Neural crest cell (in vitro differentiated cells): ENCODE measurements at regions not wholly inside any gene's neighbourhood (a gene's known extent, or its start where the extent isn't known, plus 50 kb on each side); places are given as distances from the start of the nearest gene placed in this dataset.

Source experiments
- DNase-seq: peaks from one replicate; pipeline ENCODE4 v3.0.0; 2021; ENCODE audit warnings: low read depth, mixed read lengths, low spot score
- H3K27ac Mint-ChIP-seq: one replicate; pipeline ENCODE4 v1.8.0; 2021; ENCODE audit warnings: mild to moderate bottlenecking, mixed read lengths; ENCODE audit not compliant: unreplicated experiment
- H3K27me3 Mint-ChIP-seq: 2 replicates; pipeline ENCODE4 v1.8.0; 2021; ENCODE audit warnings: low read depth, mild to moderate bottlenecking, mixed read lengths
- H3K36me3 Mint-ChIP-seq: 2 replicates; pipeline ENCODE4 v1.8.0; 2021; ENCODE audit warnings: low read depth, mild to moderate bottlenecking, mixed read lengths
- H3K4me1 Mint-ChIP-seq: 2 replicates; pipeline ENCODE4 v1.8.0; 2021; ENCODE audit warnings: mixed read lengths
- H3K4me3 Mint-ChIP-seq: one replicate; pipeline ENCODE4 v1.8.0; 2021; ENCODE audit warnings: mild to moderate bottlenecking, mixed read lengths
- H3K9me3 Mint-ChIP-seq: 2 replicates; pipeline ENCODE4 v1.8.0; 2021; ENCODE audit warnings: mixed read lengths
- TF ChIP-seq, protein P1 (sequence below): fragments of 200-600 bp; sonication (generic); conservative IDR thresholded peaks from 2 replicates; pipeline ENCODE4 v1.5.0; 2021; ENCODE audit warnings: antibody characterized with exemption, mild to moderate bottlenecking

DNA sequence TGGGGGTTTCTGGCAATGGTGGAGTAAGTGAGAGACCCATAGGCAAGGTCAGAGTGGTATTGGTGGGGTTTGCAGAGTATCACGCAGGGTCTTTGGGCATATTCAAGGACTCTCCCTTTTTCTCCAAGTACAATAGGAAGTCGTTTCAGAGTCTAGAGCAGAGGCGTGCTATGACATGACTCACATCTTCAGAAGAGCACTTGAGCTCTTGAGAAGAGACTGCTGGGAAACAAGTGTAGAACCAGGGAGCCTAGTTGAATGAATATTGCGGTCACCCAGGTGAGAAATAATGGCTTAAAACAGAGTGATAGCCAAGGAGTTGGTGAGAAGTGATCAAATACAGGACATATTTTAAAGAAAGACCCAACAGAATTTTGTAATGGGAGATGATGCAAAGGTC lies 813.4 kb downstream of the TLE1 start:
- peaks cover under 1% of the 10 kb centered on the region for H3K4me1 Mint-ChIP-seq
- no peak overlapping the region for H3K27ac Mint-ChIP-seq
- no peaks in the 10 kb centered on the region for H3K27me3 Mint-ChIP-seq
- no peak overlapping the region for H3K4me3 Mint-ChIP-seq
- TF ChIP-seq, protein P1, sequence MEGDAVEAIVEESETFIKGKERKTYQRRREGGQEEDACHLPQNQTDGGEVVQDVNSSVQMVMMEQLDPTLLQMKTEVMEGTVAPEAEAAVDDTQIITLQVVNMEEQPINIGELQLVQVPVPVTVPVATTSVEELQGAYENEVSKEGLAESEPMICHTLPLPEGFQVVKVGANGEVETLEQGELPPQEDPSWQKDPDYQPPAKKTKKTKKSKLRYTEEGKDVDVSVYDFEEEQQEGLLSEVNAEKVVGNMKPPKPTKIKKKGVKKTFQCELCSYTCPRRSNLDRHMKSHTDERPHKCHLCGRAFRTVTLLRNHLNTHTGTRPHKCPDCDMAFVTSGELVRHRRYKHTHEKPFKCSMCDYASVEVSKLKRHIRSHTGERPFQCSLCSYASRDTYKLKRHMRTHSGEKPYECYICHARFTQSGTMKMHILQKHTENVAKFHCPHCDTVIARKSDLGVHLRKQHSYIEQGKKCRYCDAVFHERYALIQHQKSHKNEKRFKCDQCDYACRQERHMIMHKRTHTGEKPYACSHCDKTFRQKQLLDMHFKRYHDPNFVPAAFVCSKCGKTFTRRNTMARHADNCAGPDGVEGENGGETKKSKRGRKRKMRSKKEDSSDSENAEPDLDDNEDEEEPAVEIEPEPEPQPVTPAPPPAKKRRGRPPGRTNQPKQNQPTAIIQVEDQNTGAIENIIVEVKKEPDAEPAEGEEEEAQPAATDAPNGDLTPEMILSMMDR: no peak
- H3K9me3 Mint-ChIP-seq: peaks cover 10% of the 10 kb centered on the region
- no peaks in the 10 kb centered on the region for H3K36me3 Mint-ChIP-seq
- DNase-seq: no peak

DNA sequence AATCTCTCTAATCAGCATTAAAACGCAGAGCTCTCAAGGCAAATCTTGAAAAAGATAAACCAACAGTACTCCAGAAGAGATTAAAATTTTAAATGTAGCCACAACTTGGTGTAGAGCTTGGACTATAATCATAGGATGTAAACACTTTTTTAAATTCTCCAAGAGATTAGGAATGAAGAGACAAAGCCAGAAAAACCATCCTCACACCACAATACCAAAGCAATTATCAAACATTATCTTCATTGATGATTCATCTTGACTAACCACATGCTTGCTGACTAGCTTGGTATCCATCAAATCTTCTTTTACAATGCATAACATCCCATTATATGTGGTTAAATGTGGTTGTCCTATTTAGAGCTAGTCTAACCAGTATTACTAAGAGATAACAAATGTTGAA lies 815.1 kb downstream of the TLE1 start:
- Mint-ChIP-seq H3K9me3 (peaks cover 10% of the 10 kb centered on the region), H3K4me1 (no peaks in the 10 kb centered on the region), H3K27ac (no peak overlapping the region), H3K4me3 (no peak overlapping the region), H3K27me3 (no peaks in the 10 kb centered on the region), H3K36me3 (no peaks in the 10 kb centered on the region)
- no peak for DNase-seq
- TF ChIP-seq, protein P1: no peak

DNA sequence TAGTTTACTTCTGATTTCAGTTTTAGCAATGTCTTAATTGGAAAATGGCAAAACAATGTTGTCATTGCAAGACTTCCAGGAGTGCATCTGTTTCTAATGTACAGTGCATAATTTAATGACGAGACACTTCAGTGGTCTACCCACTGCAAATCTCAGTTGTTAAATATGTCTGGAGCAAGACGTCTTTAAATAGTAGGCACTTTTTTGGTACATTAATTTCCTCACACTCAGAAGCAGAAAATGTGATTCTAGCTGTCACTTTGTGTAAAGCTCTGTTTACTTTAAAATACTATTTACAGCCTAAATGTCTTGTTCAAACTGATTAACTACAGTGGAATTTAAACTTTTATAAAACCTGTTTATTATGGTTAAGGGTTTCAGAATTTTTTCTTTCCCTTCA lies 815.5 kb downstream of the TLE1 start:
- no peaks in the 10 kb centered on the region for H3K4me1 Mint-ChIP-seq
- no peak overlapping the region for H3K27ac Mint-ChIP-seq
- DNase-seq: no peak
- TF ChIP-seq, protein P1: no peak
- H3K27me3 Mint-ChIP-seq: no peaks in the 10 kb centered on the region
- H3K36me3 Mint-ChIP-seq: no peaks in the 10 kb centered on the region
- no peak overlapping the region for H3K4me3 Mint-ChIP-seq
- peaks cover 10% of the 10 kb centered on the region for H3K9me3 Mint-ChIP-seq

DNA sequence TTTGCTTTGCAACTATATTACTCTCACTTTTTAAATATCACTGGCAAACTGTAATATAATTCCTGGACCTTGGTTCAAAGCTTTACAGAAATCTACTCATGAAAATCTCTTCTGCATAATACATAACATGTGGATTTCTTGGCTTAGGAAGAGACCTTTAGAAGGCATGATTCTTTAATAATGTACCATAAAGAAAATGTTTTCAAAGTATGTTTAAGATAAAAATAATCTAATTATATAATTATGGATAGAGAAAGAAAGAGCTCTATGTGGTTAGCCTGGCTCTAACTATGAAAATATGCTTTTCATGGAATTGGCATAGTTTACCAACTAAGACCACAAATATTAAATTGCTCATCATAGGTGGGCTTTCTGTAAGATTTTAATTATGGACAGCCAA lies 817.8 kb downstream of the TLE1 start:
- Mint-ChIP-seq H3K27ac (no peak overlapping the region), H3K27me3 (no peaks in the 10 kb centered on the region), H3K4me3 (no peak overlapping the region), H3K4me1 (no peaks in the 10 kb centered on the region), H3K9me3 (peaks cover 17% of the 10 kb centered on the region), H3K36me3 (peaks cover 11% of the 10 kb centered on the region)
- no peak for DNase-seq
- TF ChIP-seq, protein P1: no peak

DNA sequence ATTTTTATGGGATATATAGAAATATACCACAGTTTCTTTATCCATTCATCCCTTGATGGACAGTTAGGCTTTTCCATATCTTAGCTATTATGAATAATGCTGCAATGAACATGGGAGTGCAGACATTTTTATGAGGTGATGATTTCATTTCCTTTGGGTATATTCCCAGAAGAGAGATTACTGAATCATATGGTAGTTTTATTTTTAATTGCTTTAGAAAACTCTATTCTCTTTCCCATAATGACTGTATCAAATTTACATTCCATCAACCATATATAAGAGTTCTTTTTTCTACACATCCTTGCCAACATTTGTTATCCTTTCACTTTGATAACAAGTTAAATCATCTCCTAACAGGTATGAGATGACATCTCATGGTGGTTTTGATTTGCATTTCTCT lies 821.6 kb downstream of the TLE1 start:
- no peaks in the 10 kb centered on the region for H3K27me3 Mint-ChIP-seq
- H3K36me3 Mint-ChIP-seq: peaks cover 11% of the 10 kb centered on the region
- H3K4me1 Mint-ChIP-seq: no peaks in the 10 kb centered on the region
- H3K4me3 Mint-ChIP-seq: no peak overlapping the region
- no peak overlapping the region for H3K27ac Mint-ChIP-seq
- H3K9me3 Mint-ChIP-seq: peaks cover 13% of the 10 kb centered on the region
- TF ChIP-seq, protein P1: no peak
- no peak for DNase-seq

DNA sequence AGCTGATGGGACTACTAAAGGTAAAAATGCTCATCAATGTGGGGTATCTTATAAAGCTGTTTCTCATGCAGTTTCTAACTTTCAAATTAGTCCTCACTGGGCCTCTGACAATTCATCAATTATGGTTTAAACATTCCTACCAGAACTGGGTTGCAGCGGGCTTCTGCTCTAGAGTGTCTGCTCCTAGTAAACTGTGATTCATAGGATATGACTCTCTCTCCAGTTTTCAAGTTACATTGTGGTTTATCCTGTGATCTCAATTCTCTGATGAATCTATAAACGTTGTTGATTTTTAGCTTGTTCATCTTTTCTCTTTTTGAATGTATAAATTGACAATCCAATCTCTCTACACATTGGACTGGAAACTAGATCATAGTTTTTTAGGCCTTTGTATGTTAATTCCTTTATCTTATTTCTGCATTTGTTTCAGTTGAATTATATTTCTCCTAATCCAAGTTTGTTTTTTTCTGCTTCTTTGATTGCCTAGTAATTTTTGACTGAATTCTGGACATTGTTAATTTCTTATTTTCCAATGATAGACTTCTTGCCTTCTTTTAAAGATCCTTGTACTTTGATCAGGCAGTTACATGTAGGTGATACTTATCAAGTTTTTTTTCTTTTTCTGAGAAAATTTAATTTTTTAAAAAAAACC lies 822.6 kb downstream of the TLE1 start:
- Mint-ChIP-seq H3K4me1 (no peaks in the 10 kb centered on the region), H3K27me3 (no peaks in the 10 kb centered on the region), H3K4me3 (no peak overlapping the region), H3K27ac (no peak overlapping the region), H3K9me3 (peaks cover 13% of the 10 kb centered on the region), H3K36me3 (peaks cover 11% of the 10 kb centered on the region)
- TF ChIP-seq, protein P1: no peak
- no peak for DNase-seq
